ENCODE measurements at regions not wholly inside any gene's neighbourhood (a gene's known extent, or its start where the extent isn't known, plus 50 kb on each side); places are given as distances from the start of the nearest gene placed in this dataset.

DNA sequence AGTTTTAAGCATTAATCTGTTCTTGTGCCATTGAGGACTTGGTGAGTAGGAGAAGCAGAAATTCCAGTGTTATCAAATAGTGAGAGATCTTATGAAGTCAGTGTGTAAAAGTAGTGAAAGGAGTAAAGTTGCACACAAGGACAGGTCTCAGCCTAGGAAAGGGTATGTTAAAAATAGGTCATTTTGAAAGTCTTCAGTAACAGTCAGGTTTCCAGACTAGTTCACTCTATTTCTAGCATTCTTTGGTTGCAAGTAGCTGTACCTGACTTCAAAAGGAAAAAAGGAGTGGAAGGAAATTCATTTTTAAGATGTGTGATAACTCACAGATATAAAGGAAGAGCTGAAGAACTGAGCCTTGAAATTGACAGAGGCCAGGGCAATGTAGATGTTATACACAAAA, 250.1 kb upstream of the SATB1 start:
- DNase-seq (ENCODE audit: extremely low spot score): no peak
- TF ChIP-seq, protein P1, sequence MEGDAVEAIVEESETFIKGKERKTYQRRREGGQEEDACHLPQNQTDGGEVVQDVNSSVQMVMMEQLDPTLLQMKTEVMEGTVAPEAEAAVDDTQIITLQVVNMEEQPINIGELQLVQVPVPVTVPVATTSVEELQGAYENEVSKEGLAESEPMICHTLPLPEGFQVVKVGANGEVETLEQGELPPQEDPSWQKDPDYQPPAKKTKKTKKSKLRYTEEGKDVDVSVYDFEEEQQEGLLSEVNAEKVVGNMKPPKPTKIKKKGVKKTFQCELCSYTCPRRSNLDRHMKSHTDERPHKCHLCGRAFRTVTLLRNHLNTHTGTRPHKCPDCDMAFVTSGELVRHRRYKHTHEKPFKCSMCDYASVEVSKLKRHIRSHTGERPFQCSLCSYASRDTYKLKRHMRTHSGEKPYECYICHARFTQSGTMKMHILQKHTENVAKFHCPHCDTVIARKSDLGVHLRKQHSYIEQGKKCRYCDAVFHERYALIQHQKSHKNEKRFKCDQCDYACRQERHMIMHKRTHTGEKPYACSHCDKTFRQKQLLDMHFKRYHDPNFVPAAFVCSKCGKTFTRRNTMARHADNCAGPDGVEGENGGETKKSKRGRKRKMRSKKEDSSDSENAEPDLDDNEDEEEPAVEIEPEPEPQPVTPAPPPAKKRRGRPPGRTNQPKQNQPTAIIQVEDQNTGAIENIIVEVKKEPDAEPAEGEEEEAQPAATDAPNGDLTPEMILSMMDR (IDR thresholded peaks at IDR 0.05; ENCODE audit: control extremely low read depth, extremely low read depth, low read depth, missing control alignments): no peak
- ChIA-PET POLR2A (no interaction called here), CTCF (interaction anchor here (1.1 to 1.4 kb wide), 3 partner anchors 9 to 27 kb away, joined by 3 to 5 read pairs (median 4); no protein-coding TSS in a partner anchor)

DNA sequence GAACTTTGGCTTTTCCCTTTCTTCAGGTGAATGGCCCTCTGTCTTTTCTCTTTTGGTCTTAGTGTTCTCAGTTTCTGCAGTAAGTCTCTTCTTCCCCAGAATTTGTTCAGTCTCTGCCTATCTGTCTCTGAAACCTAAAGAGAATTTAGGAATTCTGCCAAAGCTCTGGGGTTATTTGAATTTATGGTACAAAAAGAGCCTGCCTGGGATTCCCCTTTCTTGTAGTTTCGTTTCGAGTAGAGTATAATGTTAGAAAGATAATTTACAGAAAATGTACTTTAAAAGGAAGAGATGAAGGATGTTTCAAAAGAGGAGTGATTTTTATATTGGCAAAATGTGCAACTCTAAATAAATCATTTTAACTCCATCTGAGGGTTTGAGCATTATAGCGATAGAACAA, 247.4 kb upstream of the SATB1 start:
- TF ChIP-seq, protein P1 (IDR thresholded peaks at IDR 0.05; ENCODE audit: control extremely low read depth, extremely low read depth, low read depth, missing control alignments): no peak
- POLR2A ChIA-PET: no interaction called here
- no peak for DNase-seq (ENCODE audit: extremely low spot score)
- CTCF ChIA-PET: no interaction called here

DNA sequence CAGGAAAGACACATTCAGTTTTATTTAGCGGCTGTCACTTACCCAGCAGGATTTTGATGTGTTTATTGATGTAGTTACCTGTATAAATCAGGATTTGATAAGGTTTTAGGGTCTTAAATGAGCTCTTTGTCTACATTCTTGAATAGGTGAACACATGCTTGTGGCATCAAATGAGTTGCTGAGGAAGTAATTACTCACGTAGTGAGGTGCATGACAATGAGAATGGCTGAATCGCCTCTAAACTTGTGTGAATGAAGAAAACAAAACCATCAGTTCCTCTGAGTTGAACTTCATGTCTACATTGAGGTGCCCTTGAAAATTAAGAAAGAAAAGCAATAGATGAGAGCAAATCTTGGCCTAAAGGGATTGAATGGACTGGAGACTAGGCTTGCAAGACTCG, 245.6 kb upstream of the SATB1 start:
- CTCF ChIA-PET: interaction anchor here (1.3 kb wide), 1 partner anchor 14 kb away, joined by 3 read pairs; no protein-coding TSS in a partner anchor
- TF ChIP-seq, protein P1 (IDR thresholded peaks at IDR 0.05; ENCODE audit: control extremely low read depth, extremely low read depth, low read depth, missing control alignments): no peak
- POLR2A ChIA-PET: no interaction called here
- DNase-seq (ENCODE audit: extremely low spot score): no peak

DNA sequence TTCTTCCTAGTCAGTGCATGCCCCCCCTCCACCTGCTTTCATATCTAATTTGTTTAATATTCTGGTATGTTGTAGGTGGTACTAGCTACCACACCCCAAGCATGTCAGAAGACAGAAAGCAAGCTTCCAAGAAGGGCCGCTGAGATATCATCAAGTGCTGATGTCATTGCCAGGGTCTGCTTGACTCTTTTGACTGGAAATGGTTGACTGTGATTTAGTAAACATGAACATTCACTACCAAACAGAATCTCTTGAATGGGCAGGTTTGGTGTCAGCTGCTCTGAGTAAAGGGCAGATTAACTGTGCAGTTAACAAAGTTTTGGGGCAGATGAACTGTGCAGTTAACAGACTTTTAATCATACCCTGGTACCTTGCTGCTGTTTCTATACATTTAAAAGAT, 244.2 kb upstream of the SATB1 start:
- no peak for DNase-seq (ENCODE audit: extremely low spot score)
- ChIA-PET CTCF (interaction anchor here (0.7 to 2.4 kb wide), 4 partner anchors 10 to 110 kb away, joined by 3 to 6 read pairs (median 3); no protein-coding TSS in a partner anchor), POLR2A (no interaction called here)
- TF ChIP-seq, protein P1 (IDR thresholded peaks at IDR 0.05; ENCODE audit: control extremely low read depth, extremely low read depth, low read depth, missing control alignments): no peak

DNA sequence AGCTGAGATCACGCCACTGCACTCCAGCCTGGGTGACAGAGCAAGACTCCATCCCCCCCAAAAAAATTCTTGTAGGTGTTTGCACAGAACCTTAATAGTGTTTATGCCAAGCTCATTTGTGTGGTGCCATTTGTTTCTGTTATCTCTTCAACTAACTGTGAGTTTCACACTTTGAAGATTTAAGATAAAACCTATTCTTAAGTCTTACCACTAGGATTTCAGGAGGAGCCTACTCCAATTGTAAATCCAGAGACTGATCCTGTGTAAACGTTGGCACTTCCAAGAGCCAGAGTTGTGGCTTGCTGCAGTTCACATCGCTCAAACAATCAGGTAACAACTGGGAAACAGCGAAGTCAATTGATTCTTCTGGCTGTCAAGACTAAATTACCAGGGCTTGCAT, 242.4 kb upstream of the SATB1 start:
- TF ChIP-seq, protein P1 (IDR thresholded peaks at IDR 0.05; ENCODE audit: control extremely low read depth, extremely low read depth, low read depth, missing control alignments): no peak
- no peak for DNase-seq (ENCODE audit: extremely low spot score)
- CTCF ChIA-PET: no interaction called here
- POLR2A ChIA-PET: no interaction called here

DNA sequence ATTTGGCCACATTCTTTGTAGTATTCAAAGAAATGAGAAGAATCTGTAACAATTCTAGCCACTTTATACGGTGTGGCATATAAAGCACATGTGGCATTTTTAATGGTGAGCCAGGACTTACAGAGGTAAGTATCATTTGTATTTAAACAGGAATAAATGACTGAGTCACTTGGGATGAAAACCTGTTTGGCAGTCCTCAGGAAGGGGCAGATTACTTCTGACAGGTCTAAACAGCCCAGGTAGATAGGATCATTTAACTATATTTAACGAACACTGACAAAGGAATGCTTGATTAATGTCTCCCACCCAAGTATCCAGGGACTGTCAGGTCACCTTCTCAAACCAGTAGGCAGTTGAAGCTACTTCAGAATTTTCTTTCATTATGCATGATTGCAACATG, 241.5 kb upstream of the SATB1 start:
- ChIA-PET POLR2A (no interaction called here), CTCF (no interaction called here)
- DNase-seq (ENCODE audit: extremely low spot score): no peak
- TF ChIP-seq, protein P1 (IDR thresholded peaks at IDR 0.05; ENCODE audit: control extremely low read depth, extremely low read depth, low read depth, missing control alignments): no peak

DNA sequence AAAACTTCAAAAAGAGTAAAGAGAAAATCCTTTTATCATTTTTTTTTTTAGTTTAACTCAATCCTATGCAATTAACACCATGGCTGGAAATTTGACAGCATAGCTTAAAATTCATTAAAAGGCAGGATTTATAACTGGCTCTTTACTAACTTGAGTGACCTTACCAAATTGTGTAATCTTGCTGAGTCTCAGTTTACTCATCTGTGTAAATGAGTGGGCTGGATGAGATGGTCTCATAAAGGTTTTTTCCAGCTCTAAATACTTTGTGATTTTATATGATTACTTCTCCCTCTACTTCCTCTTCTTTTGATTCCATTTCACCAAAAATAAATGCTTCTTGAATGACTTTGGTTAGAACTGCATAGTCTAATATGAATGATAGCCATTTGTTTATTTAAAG, 234.9 kb upstream of the SATB1 start:
- ChIA-PET POLR2A (no interaction called here), CTCF (no interaction called here)

More for the DNA sequence above, 234.9 kb upstream of the SATB1 start:
- TF ChIP-seq, protein P1 (IDR thresholded peaks at IDR 0.05; ENCODE audit: control extremely low read depth, extremely low read depth, low read depth, missing control alignments): no peak
- DNase-seq (ENCODE audit: extremely low spot score): no peak

All from GM10248 (cell line).